Panc1 (cell line): ENCODE measurements at regions not wholly inside any gene's neighbourhood (a gene's known extent, or its start where the extent isn't known, plus 50 kb on each side); places are given as distances from the start of the nearest gene placed in this dataset.

Source experiments
- ATAC-seq: fragments of 200-7000 bp; cut with Tn5 transposase; 2 replicates; pipeline ENCODE4 v1.9.1; 2020; ENCODE audit warnings: mild to moderate bottlenecking, moderate library complexity
- BruUV-seq: library from RNA; stranded (reverse); fragments of 400-500 nt; replicated peaks from 2 replicates; lab custom pipeline; 2021; lab: Mats Ljungman, UMichigan
- CTCF ChIA-PET: fragments of 300-600 bp; sonication (Branson Sonifier 250); formaldehyde crosslinking; loops from one replicate; lab custom pipeline; 2022; ENCODE audit warnings: antibody characterized with exemption; lab: Charles Lee
- POLR2A ChIA-PET: fragments of 300-600 bp; sonication (Branson Sonifier 250); formaldehyde crosslinking; loops from one replicate; lab custom pipeline; 2022; ENCODE audit warnings: antibody characterized with exemption; lab: Charles Lee
- DNase-seq: peaks from one replicate; pipeline ENCODE4 v3.0.0-alpha.2; 2010; ENCODE audit warnings: low read depth, low spot score
- H3K27ac ChIP-seq: 2 replicates; pipeline ENCODE4 v1.5.1; 2011; ENCODE audit warnings: mild to moderate bottlenecking, low read length, inconsistent platforms
- H3K27me3 ChIP-seq: fragments of 200-500 bp; sonication (Bioruptor generic); 2 replicates; pipeline ENCODE4 v1.6.0; 2014; ENCODE audit warnings: low read length, inconsistent platforms; ENCODE audit not compliant: control insufficient read depth, insufficient read depth
- H3K36me3 ChIP-seq: fragments of 200-500 bp; sonication (Bioruptor generic); 2 replicates; pipeline ENCODE4 v1.5.1; 2014; ENCODE audit warnings: inconsistent platforms, mild to moderate bottlenecking, low read length, moderate library complexity; ENCODE audit not compliant: control insufficient read depth, insufficient read depth
- H3K4me1 ChIP-seq: 2 replicates; pipeline ENCODE4 v1.5.1; 2011; ENCODE audit warnings: inconsistent platforms, mild to moderate bottlenecking, low read length, moderate library complexity; ENCODE audit not compliant: control insufficient read depth, insufficient read depth
- H3K4me3 ChIP-seq, 2 experiments: 2 replicates each; pipeline ENCODE4 v1.5.1; 2011 to 2012; ENCODE audit warnings: low read depth in 2 of 2, low read length in 2 of 2, mild to moderate bottlenecking in 2 of 2, inconsistent platforms in 1 of 2, moderate library complexity in 1 of 2
- H3K9me3 ChIP-seq: fragments of 200-500 bp; sonication (Bioruptor generic); 2 replicates; pipeline ENCODE4 v1.5.1; 2014; ENCODE audit warnings: low read depth, mild to moderate bottlenecking, inconsistent platforms, low read length, moderate library complexity; ENCODE audit not compliant: control insufficient read depth, insufficient read depth
- CTCF ChIP-seq: fragments of 450-650 bp; IDR thresholded peaks from 2 replicates; pipeline ENCODE4 v1.5.1; 2017; ENCODE audit warnings: mild to moderate bottlenecking
- POLR2AphosphoS5 ChIP-seq: IDR thresholded peaks from 2 replicates; pipeline ENCODE4 v1.6.1; 2012; ENCODE audit warnings: mild to moderate bottlenecking, low read depth, low read length, moderate library complexity
- REST ChIP-seq, 2 experiments: IDR thresholded peaks; 2 replicates each; pipeline ENCODE4 v1.6.1; 2011 to 2012; ENCODE audit warnings: low read depth in 2 of 2, control low read depth in 1 of 2, low read length in 1 of 2, mild to moderate bottlenecking in 1 of 2, moderate library complexity in 1 of 2; ENCODE audit not compliant: insufficient read depth in 1 of 2
- SIN3A ChIP-seq: IDR thresholded peaks from 2 replicates; pipeline ENCODE4 v1.6.1; 2012; ENCODE audit warnings: low read depth, mild to moderate bottlenecking, low read length, moderate library complexity, borderline replicate concordance; ENCODE audit not compliant: insufficient read depth
- TCF7L2 ChIP-seq: IDR thresholded peaks from 2 replicates; pipeline ENCODE4 v1.6.1; 2011; ENCODE audit warnings: mild to moderate bottlenecking, low read depth, low read length, inconsistent platforms
- in situ Hi-C: cut with HindIII; loops from 2 replicates; pipeline ENCODE4 v1.10.0; 2016; ENCODE audit warnings: low sequenced_read_pairs, low pct_unique_long_range_greater_than_20kb
- intact Hi-C: fragments of 100-400 bp; cut with micrococcal nuclease; formaldehyde crosslinking; loops from one replicate; pipeline ENCODE4 v1.10.0; 2022; ENCODE audit not compliant: unreplicated experiment

GRCh38 chr4:12319765-12320164 lies 891.1 kb upstream of the HS3ST1 start:
- no peak overlapping the region for H3K4me3 ChIP-seq
- DNase-seq: no peak
- no peaks in the 10 kb centered on the region for H3K36me3 ChIP-seq
- no peaks in the 10 kb centered on the region for H3K9me3 ChIP-seq
- TF ChIP-seq SIN3A: no peak
- no peak for TF ChIP-seq TCF7L2
- TF ChIP-seq REST (IDR thresholded peaks at IDR 0.05; ENCODE audit: insufficient read depth in 1 of 2, low read depth in 2 of 2, low read length in 1 of 2): no peak
- TF ChIP-seq CTCF: no peak
- no peak for TF ChIP-seq POLR2AphosphoS5
- H3K27me3 ChIP-seq: no peaks in the 10 kb centered on the region
- no peaks in the 10 kb centered on the region for H3K4me1 ChIP-seq
- no peak for ATAC-seq
- in situ Hi-C loops (no loop called here), intact Hi-C loops (no loop called here)
- CTCF ChIA-PET: no interaction called here
- H3K27ac ChIP-seq: no peak overlapping the region
- no TSS peak for BruUV-seq
- POLR2A ChIA-PET: no interaction called here

- CTCF ChIA-PET: no interaction called here
- TF ChIP-seq POLR2AphosphoS5: no peak
- TF ChIP-seq TCF7L2: no peak
- TF ChIP-seq SIN3A: no peak
- no peak for TF ChIP-seq REST (IDR thresholded peaks at IDR 0.05; ENCODE audit: insufficient read depth in 1 of 2, low read depth in 2 of 2, low read length in 1 of 2)
- no peak for TF ChIP-seq CTCF
- intact Hi-C loops: no loop called here
Observed at GRCh38 chr4:12304905-12305304, 876.2 kb upstream of the HS3ST1 start.

More at GRCh38 chr4:12304905-12305304, 876.2 kb upstream of the HS3ST1 start:
- no TSS peak for BruUV-seq
- Histone ChIP-seq H3K9me3 (no peaks in the 10 kb centered on the region), H3K36me3 (no peaks in the 10 kb centered on the region), H3K27me3 (no peaks in the 10 kb centered on the region), H3K27ac (no peak overlapping the region), H3K4me3 (no peak overlapping the region), H3K4me1 (no peaks in the 10 kb centered on the region)
- POLR2A ChIA-PET: no interaction called here
- in situ Hi-C loops: no loop called here
- no peak for ATAC-seq
- no peak for DNase-seq
